ENCODE measurements at regions not wholly inside any gene's neighbourhood (a gene's known extent, or its start where the extent isn't known, plus 50 kb on each side); places are given as distances from the start of the nearest gene placed in this dataset.

DNA sequence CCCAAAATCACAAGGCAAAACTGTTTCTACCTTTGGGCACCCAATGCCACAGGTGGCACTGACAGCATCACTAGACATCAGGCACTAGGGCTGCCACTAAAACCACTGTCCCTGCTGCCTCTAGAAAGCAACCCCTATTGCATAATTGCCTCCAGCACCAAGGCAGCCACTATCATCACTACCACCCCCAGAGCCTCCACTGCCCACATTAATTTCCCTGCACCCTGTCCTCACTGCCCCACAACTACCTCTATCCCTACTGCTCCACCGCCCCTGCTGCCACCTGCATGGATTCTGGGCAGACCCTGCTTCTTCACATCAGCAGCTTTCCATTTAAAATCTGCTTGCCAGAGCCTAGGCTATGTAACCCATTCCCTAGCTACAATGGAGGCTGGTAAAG is 68.6 kb upstream of the CACHD1 start:
- Histone ChIP-seq H3K9me2 (replicated peaks; ENCODE audit: low read depth, low read length) (no peaks in the 10 kb centered on the region), H4K20me1 (ENCODE audit: insufficient read depth, low read length, poor library complexity, severe bottlenecking) (no peaks in the 10 kb centered on the region), H3K36me3 (ENCODE audit: insufficient read depth, low read length) (no peaks in the 10 kb centered on the region), H3K9ac (ENCODE audit: low read depth, low read length, poor library complexity, severe bottlenecking) (no peak overlapping the region), H3K9me3 (ENCODE audit: insufficient read depth, low read depth, low read length) (no peaks in the 10 kb centered on the region), H2AFZ (ENCODE audit: low read length) (no peak overlapping the region), H3K4me1 (ENCODE audit: insufficient read depth, low read length, poor library complexity, severe bottlenecking) (no peaks in the 10 kb centered on the region), H3K27me3 (ENCODE audit: insufficient read depth, low read length, poor library complexity, severe bottlenecking) (no peaks in the 10 kb centered on the region), H3F3A (ENCODE audit: low read depth) (no peaks in the 10 kb centered on the region), H3K79me2 (ENCODE audit: insufficient read depth, low read length) (no peaks in the 10 kb centered on the region), H3K4me3 (ENCODE audit: low read length, poor library complexity, severe bottlenecking) (no peak overlapping the region), H3K4me2 (ENCODE audit: low read depth, low read length, poor library complexity, severe bottlenecking) (no peak overlapping the region)
- TF ChIP-seq, protein P1, sequence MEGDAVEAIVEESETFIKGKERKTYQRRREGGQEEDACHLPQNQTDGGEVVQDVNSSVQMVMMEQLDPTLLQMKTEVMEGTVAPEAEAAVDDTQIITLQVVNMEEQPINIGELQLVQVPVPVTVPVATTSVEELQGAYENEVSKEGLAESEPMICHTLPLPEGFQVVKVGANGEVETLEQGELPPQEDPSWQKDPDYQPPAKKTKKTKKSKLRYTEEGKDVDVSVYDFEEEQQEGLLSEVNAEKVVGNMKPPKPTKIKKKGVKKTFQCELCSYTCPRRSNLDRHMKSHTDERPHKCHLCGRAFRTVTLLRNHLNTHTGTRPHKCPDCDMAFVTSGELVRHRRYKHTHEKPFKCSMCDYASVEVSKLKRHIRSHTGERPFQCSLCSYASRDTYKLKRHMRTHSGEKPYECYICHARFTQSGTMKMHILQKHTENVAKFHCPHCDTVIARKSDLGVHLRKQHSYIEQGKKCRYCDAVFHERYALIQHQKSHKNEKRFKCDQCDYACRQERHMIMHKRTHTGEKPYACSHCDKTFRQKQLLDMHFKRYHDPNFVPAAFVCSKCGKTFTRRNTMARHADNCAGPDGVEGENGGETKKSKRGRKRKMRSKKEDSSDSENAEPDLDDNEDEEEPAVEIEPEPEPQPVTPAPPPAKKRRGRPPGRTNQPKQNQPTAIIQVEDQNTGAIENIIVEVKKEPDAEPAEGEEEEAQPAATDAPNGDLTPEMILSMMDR (conservative IDR thresholded peaks at IDR 0.05; ENCODE audit: low read length): no peak
- TF ChIP-seq EZH2phosphoT487 (IDR thresholded peaks at IDR 0.05; ENCODE audit: borderline replicate concordance): no peak

DNA sequence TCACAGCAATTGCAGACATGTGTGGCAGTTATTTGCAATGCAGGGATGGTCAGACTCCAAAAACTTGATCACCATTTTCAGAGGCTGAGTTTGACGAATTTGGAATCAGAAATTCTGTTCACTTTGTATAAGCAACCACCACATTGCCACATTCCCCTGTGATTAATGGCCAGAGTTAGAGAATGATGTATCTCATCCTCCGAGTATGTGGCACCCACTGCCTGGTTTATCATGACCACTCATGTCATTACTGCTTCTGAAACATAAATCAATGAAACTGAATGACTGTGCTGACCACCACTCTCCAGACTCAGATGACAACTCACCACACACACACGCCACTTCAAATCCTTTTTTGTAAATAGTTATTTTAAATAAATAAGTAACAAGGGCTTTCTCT is 66.6 kb upstream of the CACHD1 start:
- Histone ChIP-seq H3K9me2 (replicated peaks; ENCODE audit: low read depth, low read length) (no peaks in the 10 kb centered on the region), H2AFZ (ENCODE audit: low read length) (no peak overlapping the region), H3K9me3 (ENCODE audit: insufficient read depth, low read depth, low read length) (no peaks in the 10 kb centered on the region), H3K4me2 (ENCODE audit: low read depth, low read length, poor library complexity, severe bottlenecking) (no peak overlapping the region), H3K9ac (ENCODE audit: low read depth, low read length, poor library complexity, severe bottlenecking) (no peak overlapping the region), H3K4me1 (ENCODE audit: insufficient read depth, low read length, poor library complexity, severe bottlenecking) (no peaks in the 10 kb centered on the region), H3K79me2 (ENCODE audit: insufficient read depth, low read length) (no peaks in the 10 kb centered on the region), H3K27me3 (ENCODE audit: insufficient read depth, low read length, poor library complexity, severe bottlenecking) (no peaks in the 10 kb centered on the region), H3F3A (ENCODE audit: low read depth) (no peaks in the 10 kb centered on the region), H3K4me3 (ENCODE audit: low read length, poor library complexity, severe bottlenecking) (no peak overlapping the region), H3K36me3 (ENCODE audit: insufficient read depth, low read length) (no peaks in the 10 kb centered on the region), H4K20me1 (ENCODE audit: insufficient read depth, low read length, poor library complexity, severe bottlenecking) (no peaks in the 10 kb centered on the region)
- no peak for TF ChIP-seq EZH2phosphoT487 (IDR thresholded peaks at IDR 0.05; ENCODE audit: borderline replicate concordance)
- TF ChIP-seq, protein P1 (conservative IDR thresholded peaks at IDR 0.05; ENCODE audit: low read length): no peak

DNA sequence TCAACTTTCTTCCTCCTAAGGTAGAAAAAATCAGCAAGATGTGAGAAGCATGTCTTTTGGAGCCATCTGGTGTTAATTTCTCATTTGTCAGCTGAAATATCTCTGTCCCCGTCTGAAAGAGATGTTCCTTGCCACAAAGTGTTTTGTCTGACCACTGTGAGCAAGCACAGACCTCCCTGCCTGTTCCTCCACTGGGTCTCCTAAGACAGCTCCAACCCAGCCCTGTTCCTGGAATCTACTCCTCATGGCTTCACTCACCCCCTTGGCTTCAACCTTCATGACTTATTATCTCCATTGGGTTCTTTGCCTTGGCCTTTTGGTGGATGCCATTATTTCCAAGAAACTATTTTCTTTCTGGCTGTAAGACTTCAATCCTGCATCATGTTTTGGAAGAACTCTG is 65.7 kb upstream of the CACHD1 start:
- no peaks in the 10 kb centered on the region for H3K9me3 ChIP-seq (ENCODE audit: insufficient read depth, low read depth, low read length)
- H4K20me1 ChIP-seq (ENCODE audit: insufficient read depth, low read length, poor library complexity, severe bottlenecking): no peaks in the 10 kb centered on the region
- H3K36me3 ChIP-seq (ENCODE audit: insufficient read depth, low read length): no peaks in the 10 kb centered on the region
- no peak for TF ChIP-seq EZH2phosphoT487 (IDR thresholded peaks at IDR 0.05; ENCODE audit: borderline replicate concordance)
- TF ChIP-seq, protein P1 (conservative IDR thresholded peaks at IDR 0.05; ENCODE audit: low read length): no peak; the same call in 1 of the 2 replicates
- H3K4me3 ChIP-seq (ENCODE audit: low read length, poor library complexity, severe bottlenecking): no peak overlapping the region
- no peak overlapping the region for H3K9ac ChIP-seq (ENCODE audit: low read depth, low read length, poor library complexity, severe bottlenecking)
- no peaks in the 10 kb centered on the region for H3K27me3 ChIP-seq (ENCODE audit: insufficient read depth, low read length, poor library complexity, severe bottlenecking)
- H3F3A ChIP-seq (ENCODE audit: low read depth): no peaks in the 10 kb centered on the region
- H3K4me2 ChIP-seq (ENCODE audit: low read depth, low read length, poor library complexity, severe bottlenecking): no peak overlapping the region
- H3K79me2 ChIP-seq (ENCODE audit: insufficient read depth, low read length): no peaks in the 10 kb centered on the region
- H2AFZ ChIP-seq (ENCODE audit: low read length): no peak overlapping the region
- H3K9me2 ChIP-seq (replicated peaks; ENCODE audit: low read depth, low read length): no peaks in the 10 kb centered on the region
- H3K4me1 ChIP-seq (ENCODE audit: insufficient read depth, low read length, poor library complexity, severe bottlenecking): no peaks in the 10 kb centered on the region
